HG02798 (cell line): ENCODE measurements at regions not wholly inside any gene's neighbourhood (a gene's known extent, or its start where the extent isn't known, plus 50 kb on each side); places are given as distances from the start of the nearest gene placed in this dataset.
"Not testable (repeated sequence)": the region's sequence is repeated elsewhere in the genome, so short reads cannot be mapped to it uniquely, and the experiment has no call there.

Experiments
- ATAC-seq: cut with Tn5 transposase; IDR thresholded peaks from one replicate; pipeline ENCODE4 v1.9.1; 2021; ENCODE audit warnings: mild to moderate bottlenecking; ENCODE audit not compliant: unreplicated experiment, poor library complexity

- no peak for ATAC-seq
Observed at GRCh38 chr1:234853906-234854644, 244.1 kb upstream of the IRF2BP2 start.

GRCh38 chr1:234852659-234853058 is 242.7 kb upstream of the IRF2BP2 start:
- no peak for ATAC-seq

- peak; percentile 38 for ATAC-seq
Observed at GRCh38 chr1:234851450-234852438, 241.8 kb upstream of the IRF2BP2 start.

- no peak for ATAC-seq
Observed at GRCh38 chr1:234849832-234850231, 239.9 kb upstream of the IRF2BP2 start.

- no peak for ATAC-seq
Observed at GRCh38 chr1:234848972-234849649, 239.1 kb upstream of the IRF2BP2 start.

GRCh38 chr1:234846813-234847212 is 236.8 kb upstream of the IRF2BP2 start:
- not testable (repeated sequence) for ATAC-seq

GRCh38 chr1:234845836-234846235 is 235.9 kb upstream of the IRF2BP2 start:
- ATAC-seq = no peak

GRCh38 chr1:234845097-234845660 is 235.2 kb upstream of the IRF2BP2 start:
- ATAC-seq = no peak

GRCh38 chr1:234844479-234845031 is 234.6 kb upstream of the IRF2BP2 start:
- ATAC-seq = no peak

- ATAC-seq = no peak
Observed at GRCh38 chr1:234843946-234844345, 234.0 kb upstream of the IRF2BP2 start.

- peak; percentile 75 for ATAC-seq
Observed at GRCh38 chr1:234842726-234843641, 233.0 kb upstream of the IRF2BP2 start.

- ATAC-seq = peak; percentile 24
Observed at GRCh38 chr1:234841710-234842231, 231.8 kb upstream of the IRF2BP2 start.

- no peak for ATAC-seq
Observed at GRCh38 chr1:234841281-234841680, 231.3 kb upstream of the IRF2BP2 start.

GRCh38 chr1:234840843-234841242 is 230.9 kb upstream of the IRF2BP2 start:
- no peak for ATAC-seq

GRCh38 chr1:234840253-234840652 is 230.3 kb upstream of the IRF2BP2 start:
- no peak for ATAC-seq

GRCh38 chr1:234839663-234840062 is 229.7 kb upstream of the IRF2BP2 start:
- ATAC-seq = no peak

- no peak for ATAC-seq
Observed at GRCh38 chr1:234838820-234839219, 228.8 kb upstream of the IRF2BP2 start.

GRCh38 chr1:234838182-234838581 is 228.2 kb upstream of the IRF2BP2 start:
- ATAC-seq = no peak

- no peak for ATAC-seq
Observed at GRCh38 chr1:234837713-234838112, 227.7 kb upstream of the IRF2BP2 start.
